GM18517 (cell line): ENCODE measurements at regions not wholly inside any gene's neighbourhood (a gene's known extent, or its start where the extent isn't known, plus 50 kb on each side); places are given as distances from the start of the nearest gene placed in this dataset.
"Not testable (repeated sequence)": the region's sequence is repeated elsewhere in the genome, so short reads cannot be mapped to it uniquely, and the experiment has no call there.

Source experiments
- ATAC-seq: cut with Tn5 transposase; IDR thresholded peaks from one replicate; pipeline ENCODE4 v1.9.1; 2021; ENCODE audit warnings: mild to moderate bottlenecking, moderate library complexity; ENCODE audit not compliant: unreplicated experiment

DNA sequence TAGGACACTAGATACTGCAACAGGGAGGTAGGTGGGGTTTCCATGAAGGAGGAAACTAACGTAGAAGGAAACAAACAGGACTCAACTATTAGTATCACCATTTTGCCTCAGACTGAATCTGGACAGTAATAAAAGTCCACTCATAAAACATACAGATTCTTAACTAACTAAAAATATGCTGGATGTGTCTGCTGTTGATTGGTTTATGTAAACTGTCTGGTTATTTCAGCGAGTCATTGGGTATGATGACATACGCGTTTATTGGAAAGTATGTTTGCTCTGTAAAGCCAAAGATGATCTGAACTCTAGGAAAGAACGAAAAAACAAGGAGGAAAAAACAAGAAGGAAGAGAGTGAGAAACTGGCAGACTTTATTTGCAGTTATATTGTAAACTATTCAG is 1816.1 kb upstream of the LRRTM1 start:
- no peak for ATAC-seq

DNA sequence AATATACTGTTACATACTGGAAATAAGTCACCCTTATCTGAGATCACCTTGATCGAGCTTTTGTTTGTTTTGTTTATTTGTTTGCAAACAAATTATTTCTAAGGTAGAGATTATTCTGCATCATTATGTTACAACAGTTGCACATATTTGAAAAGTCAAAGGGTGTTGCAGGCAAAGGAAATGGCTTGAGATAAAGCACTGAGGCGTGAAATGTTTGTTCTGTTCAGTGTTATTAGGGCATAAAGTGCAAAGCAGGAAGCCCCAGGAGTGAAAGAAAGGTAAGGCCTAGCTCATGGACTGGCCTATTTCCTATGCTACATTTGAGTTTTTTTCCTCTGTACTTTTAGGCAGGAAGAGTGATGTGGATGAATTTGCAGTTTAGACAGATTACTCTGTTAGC is 1815.6 kb upstream of the LRRTM1 start:
- ATAC-seq, result no peak

- no peak for ATAC-seq
Measured at GRCh38 chr2:82109418-82109817, 1804.9 kb upstream of the LRRTM1 start.

DNA sequence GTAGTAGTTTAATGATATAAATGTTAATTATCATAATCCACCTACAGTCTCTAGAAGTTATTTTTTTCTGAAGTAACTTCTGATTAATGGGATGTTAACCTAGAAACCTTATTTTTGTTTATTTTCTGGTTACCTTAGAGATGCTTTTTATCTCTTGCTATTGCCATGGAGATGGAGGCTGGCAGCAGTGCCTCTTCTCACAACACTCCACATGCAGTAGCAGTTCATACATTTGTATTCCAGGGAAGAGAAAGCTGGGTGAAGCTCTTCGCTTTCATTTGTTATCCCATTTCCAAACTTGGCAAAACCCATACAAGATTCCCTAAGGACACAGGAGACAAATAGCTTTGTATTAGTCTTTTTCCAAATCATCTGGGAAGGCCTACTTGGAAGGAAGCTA is 1794.1 kb upstream of the LRRTM1 start:
- no peak for ATAC-seq

- no peak for ATAC-seq
Measured at GRCh38 chr2:82089518-82089917, 1785.0 kb upstream of the LRRTM1 start.

DNA sequence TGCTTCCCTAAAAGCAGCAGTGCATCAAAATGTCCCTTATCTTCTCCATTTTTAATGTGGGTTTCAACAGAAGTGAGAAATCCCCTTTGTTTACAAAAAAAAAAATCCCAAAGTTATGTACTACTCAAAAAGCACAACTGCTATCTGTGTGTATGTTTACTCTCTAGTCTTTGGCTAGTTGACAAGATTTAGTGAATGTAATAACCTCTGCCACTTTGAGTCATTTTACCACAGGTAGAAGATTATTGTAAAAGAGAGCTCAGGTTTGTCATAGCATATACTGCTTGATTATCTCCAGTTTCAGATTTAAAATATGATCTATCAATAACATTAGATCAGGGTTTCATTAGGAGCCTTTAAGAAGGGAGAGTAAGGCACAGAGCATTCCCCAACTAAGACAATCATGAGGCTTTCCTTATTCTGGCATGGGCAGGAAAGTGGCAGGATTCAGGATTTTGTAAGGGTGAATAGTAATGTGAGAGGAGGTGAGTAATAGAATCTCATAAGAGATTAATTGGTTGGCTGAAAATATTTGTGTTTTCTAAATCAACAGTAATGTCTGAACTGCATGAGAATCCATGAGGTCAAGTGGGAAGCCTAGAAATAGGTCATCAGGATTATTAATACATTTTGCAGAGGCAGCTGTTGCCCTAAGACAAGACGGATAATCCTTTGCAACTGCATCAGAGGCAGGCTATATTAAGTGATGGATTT is 1780.3 kb upstream of the LRRTM1 start:
- ATAC-seq, result no peak

- ATAC-seq, result no peak
Measured at GRCh38 chr2:82075875-82076274, 1771.3 kb upstream of the LRRTM1 start.

DNA sequence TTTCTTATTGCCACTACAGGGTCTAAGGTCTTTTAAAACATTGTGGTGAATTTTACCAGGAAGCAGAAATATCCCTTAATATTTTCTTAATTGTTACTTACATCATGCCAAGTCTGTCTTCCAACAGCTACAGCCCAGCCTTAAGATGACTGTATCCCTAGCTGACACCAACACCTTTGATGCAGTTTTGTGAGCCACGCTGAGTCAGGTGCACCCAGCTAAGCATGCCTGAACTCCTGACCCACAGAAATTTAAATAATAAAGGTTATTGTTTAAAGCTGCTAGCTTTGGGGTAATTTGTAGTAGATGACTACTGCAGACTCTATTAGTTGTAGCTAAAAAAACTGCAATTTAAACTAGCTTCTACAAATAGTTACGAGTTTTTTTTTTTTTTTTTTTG is 1757.9 kb upstream of the LRRTM1 start:
- no peak for ATAC-seq

DNA sequence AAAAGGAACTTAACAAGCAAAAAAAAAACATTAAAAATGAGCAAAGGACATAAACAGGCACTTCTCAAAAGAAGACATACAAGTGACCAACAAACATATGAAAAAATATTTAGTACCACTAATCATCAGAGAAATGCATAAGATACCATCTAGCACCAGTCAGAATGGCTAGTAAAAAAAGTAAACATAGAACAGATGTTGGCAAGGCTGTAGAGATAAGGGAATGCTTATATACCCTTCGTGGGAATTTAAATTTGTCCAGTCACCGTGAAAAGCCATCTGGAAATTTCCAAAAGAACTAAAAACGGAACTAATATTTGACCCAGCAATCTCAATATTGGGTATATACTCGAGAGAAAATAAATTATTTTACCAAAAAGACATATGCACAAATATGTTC is 1751.3 kb upstream of the LRRTM1 start:
- ATAC-seq, result no peak

DNA sequence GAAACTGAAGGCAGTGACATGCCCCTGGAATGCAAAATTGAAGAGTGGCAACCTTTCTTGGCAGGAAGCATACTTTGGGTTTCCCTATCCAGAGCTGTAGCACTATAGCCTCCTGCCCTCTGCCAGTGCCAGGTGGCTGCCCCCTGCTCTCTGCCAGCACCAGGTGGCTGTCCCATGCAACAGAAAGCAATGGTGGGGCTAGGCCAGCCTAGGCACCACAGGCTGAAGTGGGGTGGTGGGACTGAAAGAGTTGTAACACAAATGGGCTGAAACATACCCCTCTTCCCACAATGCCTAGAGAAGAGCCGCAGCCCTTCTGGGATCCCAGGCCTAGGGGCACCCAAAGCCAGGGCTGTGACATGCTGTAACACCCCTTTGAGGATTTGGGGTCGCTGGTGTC is 1739.3 kb upstream of the LRRTM1 start:
- no peak for ATAC-seq

GRCh38 chr2:82027921-82028615 is 1723.5 kb upstream of the LRRTM1 start:
- no peak for ATAC-seq

DNA sequence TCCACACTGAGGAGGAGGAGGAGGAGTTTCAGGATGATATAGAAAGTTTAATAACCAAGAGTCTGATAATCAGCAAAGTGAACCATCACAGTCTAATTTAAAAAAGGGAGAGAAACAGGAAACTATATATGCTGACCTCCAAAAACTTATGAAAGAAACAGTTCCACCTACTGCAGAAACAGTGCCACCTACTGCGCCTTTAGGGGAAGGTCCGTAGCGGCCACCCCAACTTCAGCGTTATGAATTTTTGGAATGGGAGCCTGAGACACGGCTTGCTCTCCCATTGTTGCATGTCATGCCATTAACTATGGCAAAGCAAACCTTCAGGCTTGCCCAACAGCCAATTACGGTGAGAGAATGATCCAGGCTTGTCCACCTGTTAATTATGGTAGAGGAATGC is 1719.2 kb upstream of the LRRTM1 start:
- ATAC-seq, result no peak

- no peak for ATAC-seq
Measured at GRCh38 chr2:82013641-82014040, 1709.1 kb upstream of the LRRTM1 start.

GRCh38 chr2:82007071-82007664 is 1702.6 kb upstream of the LRRTM1 start:
- no peak for ATAC-seq

DNA sequence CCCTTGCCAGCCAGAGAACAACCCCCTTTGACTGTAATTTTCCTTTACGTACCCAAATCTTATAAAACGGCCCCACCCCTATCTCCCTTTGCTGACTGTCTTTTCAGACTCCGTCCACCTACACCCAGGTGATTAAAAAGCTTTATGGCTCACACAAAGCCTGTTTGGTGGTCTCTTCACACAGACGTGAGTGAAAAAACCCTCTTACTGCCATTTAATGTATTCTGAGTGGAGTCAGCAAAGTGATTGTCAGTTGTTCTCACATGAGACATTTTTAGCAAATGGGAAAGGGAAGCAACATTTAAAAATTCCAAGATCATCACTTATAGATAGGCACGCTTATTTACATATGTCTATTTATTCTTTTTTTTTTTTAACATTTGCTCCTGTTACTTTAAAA is 1701.3 kb upstream of the LRRTM1 start:
- ATAC-seq, result not testable (repeated sequence)

DNA sequence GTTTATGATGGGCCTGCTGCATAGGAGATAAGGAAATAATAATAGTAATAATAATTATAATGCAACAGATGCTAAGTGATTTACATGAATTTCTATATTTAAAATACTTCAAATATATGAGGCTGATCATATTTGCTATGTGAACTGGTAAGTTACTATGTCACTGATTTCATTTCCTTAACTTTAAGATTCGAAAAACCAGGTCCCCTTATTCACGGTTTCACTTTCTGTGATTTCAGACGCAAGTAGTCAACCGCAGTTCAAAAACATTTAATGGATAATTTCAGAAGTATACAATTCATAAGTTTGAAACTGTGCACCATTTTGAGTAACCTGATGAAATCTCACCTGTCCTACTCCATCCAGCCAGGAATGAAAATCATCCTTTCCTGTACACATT is 1697.1 kb upstream of the LRRTM1 start:
- ATAC-seq, result no peak

DNA sequence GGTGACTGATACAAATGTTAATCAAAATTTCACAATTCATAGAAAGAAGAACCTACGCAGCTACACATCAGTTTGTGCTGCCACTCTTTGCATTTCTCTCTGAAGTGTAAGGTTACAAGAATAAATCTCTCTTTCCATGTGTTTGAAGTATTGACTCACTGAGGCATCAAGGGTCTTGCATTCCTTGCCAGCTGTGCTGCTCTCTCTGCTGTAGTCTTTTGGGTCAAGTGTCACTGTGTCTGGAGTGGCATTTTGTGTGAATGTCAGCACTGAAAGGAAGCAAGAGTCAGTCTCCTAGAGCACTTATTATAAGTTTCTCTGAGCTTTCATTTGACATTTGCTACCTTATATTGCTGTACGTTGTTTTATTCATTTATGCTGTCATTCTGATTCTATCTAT is 1696.1 kb upstream of the LRRTM1 start:
- no peak for ATAC-seq

DNA sequence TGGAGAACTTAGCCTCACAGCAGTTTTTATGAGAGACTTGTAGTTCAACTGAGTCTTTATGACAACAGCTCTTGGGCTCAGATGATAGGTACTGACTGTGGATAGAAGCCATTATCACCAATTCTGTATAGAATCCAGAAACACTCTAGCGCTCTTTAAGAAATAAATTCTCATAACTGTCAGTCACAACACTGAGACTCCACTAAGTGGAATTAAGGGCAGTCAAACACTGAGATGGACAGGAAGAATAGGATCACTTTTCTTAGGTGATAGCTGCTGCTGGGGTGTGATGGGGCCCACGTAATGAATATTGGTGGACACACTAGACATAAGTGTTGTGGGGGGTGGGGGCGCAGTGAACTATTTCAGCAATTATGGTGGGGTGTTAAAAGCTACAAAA is 1691.8 kb upstream of the LRRTM1 start:
- no peak for ATAC-seq

DNA sequence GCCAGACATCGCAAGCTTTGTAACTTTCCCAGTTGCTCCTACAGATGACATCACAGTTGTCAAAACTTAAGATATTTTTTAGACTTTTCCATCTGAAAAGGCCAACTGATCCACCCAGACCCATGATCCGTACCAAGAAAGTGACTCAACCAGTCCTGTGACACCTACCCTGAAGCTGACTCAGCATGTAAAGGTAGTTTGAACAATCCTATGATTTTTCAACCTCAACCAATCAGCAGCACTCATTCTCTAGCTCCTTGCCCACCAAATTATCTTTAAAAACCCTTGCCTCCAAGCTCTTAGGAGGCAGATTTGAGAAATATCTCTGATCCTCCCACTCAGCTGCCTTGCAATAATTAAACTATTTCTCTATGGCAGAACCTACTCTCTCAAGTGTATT is 1686.7 kb upstream of the LRRTM1 start:
- ATAC-seq, result no peak

DNA sequence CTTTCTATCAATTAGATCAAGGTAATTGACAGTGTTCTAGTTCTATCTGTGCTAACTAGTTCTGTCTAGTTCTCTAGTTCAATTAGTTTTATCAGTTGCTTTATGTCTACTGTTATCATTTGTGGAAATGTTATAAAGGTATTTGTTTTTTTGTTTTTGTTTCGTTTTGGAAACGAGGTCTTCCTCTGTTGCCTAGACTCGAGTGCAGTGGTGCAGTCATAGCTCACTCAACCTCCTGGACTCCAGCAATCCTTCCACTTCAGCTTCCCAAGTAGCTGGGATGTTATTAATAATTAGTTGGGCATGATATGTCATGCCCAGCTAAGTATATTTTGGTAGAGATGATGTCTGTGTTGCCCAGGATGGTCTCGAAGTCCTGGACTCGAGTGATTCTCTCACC is 1682.8 kb upstream of the LRRTM1 start:
- no peak for ATAC-seq

DNA sequence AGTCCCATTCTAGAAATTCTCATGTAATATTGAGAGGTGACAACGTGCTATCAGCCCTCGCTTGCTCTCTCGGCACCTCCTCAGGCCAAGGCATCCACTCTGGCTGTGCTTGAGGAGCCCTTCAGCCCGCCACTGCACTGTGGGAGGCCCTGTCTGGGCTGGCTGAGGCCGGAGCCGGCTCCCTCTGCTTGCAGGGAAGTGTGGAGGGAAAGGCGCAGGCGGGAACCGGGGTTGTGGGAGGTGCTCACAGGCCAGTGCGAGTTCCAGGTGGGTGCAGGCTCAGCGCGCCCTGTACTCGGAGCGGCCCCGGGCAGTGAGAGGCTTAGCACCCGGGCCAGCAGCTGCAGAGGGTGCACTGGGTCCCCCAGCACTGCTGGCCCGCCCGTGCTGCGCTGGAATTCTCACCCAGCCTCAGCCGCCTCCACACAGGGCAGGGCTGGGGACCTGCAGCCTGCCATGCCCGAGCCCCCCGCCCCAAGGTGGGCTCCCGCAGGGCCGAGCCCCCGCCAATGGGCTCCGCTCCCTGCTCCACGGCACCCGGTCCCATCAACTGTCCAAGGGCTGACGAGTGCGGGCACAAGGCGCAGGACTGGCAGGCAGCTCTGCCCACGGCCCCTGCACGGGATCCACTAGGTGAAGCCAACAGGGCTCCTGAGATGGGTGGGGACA is 1680.6 kb upstream of the LRRTM1 start:
- ATAC-seq, result no peak

- no peak for ATAC-seq
Measured at GRCh38 chr2:81981585-81981984, 1677.0 kb upstream of the LRRTM1 start.
